ENCODE measurements at regions not wholly inside any gene's neighbourhood (a gene's known extent, or its start where the extent isn't known, plus 50 kb on each side); places are given as distances from the start of the nearest gene placed in this dataset.

DNA sequence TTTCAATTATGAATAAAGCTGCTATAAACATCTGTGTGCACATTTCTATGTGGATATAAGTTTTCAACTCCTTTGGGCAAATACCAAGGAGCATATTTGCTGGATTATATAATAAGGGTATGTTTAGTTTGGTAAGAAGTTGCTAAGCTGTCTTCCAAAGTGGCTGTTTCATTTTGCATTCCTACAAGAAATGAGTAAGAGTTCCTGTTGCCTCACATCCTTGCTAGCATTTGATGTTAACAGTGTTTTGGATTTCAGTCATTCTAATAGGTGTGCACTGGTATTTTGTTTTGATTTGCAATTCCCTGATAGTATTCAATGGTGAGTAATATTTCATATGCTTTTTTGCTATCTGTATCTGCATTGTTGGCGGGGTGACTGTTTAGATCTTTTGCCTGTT is 120.7 kb upstream of the MDFIC2 start:
- H3K4me3 Mint-ChIP-seq (ENCODE audit: unreplicated experiment), result no peak overlapping the region
- peak overlapping the region; percentile 58 for H3K27ac Mint-ChIP-seq (ENCODE audit: unreplicated experiment)
- H3K9me3 Mint-ChIP-seq (ENCODE audit: low read depth), result peaks cover 12% of the 10 kb centered on the region
- H3K4me1 Mint-ChIP-seq (ENCODE audit: low read depth), result peaks cover 14% of the 10 kb centered on the region
- DNase-seq (ENCODE audit: low spot score), result no peak
- peaks cover 1% of the 10 kb centered on the region for H3K27me3 Mint-ChIP-seq (ENCODE audit: low read depth)
- H3K36me3 Mint-ChIP-seq (ENCODE audit: low read depth), result no peaks in the 10 kb centered on the region
- TF ChIP-seq, protein P1, sequence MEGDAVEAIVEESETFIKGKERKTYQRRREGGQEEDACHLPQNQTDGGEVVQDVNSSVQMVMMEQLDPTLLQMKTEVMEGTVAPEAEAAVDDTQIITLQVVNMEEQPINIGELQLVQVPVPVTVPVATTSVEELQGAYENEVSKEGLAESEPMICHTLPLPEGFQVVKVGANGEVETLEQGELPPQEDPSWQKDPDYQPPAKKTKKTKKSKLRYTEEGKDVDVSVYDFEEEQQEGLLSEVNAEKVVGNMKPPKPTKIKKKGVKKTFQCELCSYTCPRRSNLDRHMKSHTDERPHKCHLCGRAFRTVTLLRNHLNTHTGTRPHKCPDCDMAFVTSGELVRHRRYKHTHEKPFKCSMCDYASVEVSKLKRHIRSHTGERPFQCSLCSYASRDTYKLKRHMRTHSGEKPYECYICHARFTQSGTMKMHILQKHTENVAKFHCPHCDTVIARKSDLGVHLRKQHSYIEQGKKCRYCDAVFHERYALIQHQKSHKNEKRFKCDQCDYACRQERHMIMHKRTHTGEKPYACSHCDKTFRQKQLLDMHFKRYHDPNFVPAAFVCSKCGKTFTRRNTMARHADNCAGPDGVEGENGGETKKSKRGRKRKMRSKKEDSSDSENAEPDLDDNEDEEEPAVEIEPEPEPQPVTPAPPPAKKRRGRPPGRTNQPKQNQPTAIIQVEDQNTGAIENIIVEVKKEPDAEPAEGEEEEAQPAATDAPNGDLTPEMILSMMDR (IDR thresholded peaks at IDR 0.05), result no peak

DNA sequence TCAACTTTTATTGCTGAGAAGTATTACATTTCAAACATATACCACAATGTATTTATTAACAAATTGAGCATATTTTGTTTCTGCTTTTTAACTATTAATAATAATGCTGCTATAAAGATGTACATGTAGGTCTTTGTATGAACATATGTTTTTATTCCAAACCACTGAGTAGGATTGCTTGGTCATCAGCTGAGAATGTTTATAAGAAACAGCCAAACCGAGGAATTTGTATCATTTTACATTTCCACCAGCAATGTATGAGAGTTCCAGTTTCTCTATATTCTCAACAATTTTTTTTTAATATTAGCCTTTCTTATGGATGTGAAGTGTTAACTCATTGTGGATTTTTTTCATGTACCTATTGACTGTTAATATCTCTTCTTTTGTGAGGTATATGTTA is 119.5 kb upstream of the MDFIC2 start:
- H3K27me3 Mint-ChIP-seq (ENCODE audit: low read depth), result no peaks in the 10 kb centered on the region
- H3K4me3 Mint-ChIP-seq (ENCODE audit: unreplicated experiment), result no peak overlapping the region
- no peak for DNase-seq (ENCODE audit: low spot score)
- peaks cover 14% of the 10 kb centered on the region for H3K4me1 Mint-ChIP-seq (ENCODE audit: low read depth)
- H3K27ac Mint-ChIP-seq (ENCODE audit: unreplicated experiment), result no peak overlapping the region
- TF ChIP-seq, protein P1 (IDR thresholded peaks at IDR 0.05), result no peak
- H3K36me3 Mint-ChIP-seq (ENCODE audit: low read depth), result no peaks in the 10 kb centered on the region
- H3K9me3 Mint-ChIP-seq (ENCODE audit: low read depth), result peaks cover 12% of the 10 kb centered on the region

- Mint-ChIP-seq H3K27me3 (ENCODE audit: low read depth) (peaks cover 32% of the 10 kb centered on the region), H3K9me3 (ENCODE audit: low read depth) (no peaks in the 10 kb centered on the region), H3K4me3 (ENCODE audit: unreplicated experiment) (no peak overlapping the region), H3K4me1 (ENCODE audit: low read depth) (no peaks in the 10 kb centered on the region), H3K36me3 (ENCODE audit: low read depth) (no peaks in the 10 kb centered on the region), H3K27ac (ENCODE audit: unreplicated experiment) (no peak overlapping the region)
- no peak for DNase-seq (ENCODE audit: low spot score)
- TF ChIP-seq, protein P1 (IDR thresholded peaks at IDR 0.05), result no peak
Measured at GRCh38 chr3:70426071-70426470, 113.6 kb upstream of the MDFIC2 start.

DNA sequence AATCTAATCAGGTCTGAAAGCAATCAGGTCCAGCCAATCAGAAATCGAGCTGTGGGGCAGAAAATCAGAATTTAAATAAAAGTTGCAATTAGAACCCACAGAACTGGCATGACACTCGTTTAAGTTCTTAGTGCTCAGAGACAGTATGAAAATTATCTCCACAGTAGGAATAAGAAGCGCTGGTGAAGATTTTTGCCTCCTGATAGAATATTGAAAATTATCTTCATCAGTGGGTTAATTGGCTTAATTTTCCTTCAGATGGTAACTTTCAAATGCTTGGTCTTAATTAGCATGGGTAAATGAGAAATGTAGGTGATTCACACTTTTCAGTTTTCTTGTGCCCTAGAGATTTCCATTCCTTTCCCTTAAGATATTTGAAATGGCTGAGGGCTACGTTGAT is 109.1 kb upstream of the MDFIC2 start:
- Mint-ChIP-seq H3K27ac (ENCODE audit: unreplicated experiment) (no peak overlapping the region), H3K36me3 (ENCODE audit: low read depth) (no peaks in the 10 kb centered on the region), H3K4me1 (ENCODE audit: low read depth) (no peaks in the 10 kb centered on the region), H3K9me3 (ENCODE audit: low read depth) (peaks cover 8% of the 10 kb centered on the region), H3K4me3 (ENCODE audit: unreplicated experiment) (no peak overlapping the region), H3K27me3 (ENCODE audit: low read depth) (peaks cover 65% of the 10 kb centered on the region)
- no peak for DNase-seq (ENCODE audit: low spot score)
- TF ChIP-seq, protein P1 (IDR thresholded peaks at IDR 0.05), result no peak

- H3K4me3 Mint-ChIP-seq (ENCODE audit: unreplicated experiment), result no peak overlapping the region
- DNase-seq (ENCODE audit: low spot score), result no peak
Measured at GRCh38 chr3:70409018-70409417, 96.6 kb upstream of the MDFIC2 start.

More at GRCh38 chr3:70409018-70409417, 96.6 kb upstream of the MDFIC2 start:
- Mint-ChIP-seq H3K9me3 (ENCODE audit: low read depth) (peaks cover 19% of the 10 kb centered on the region), H3K27me3 (ENCODE audit: low read depth) (peaks cover 22% of the 10 kb centered on the region), H3K36me3 (ENCODE audit: low read depth) (peaks cover 1% of the 10 kb centered on the region), H3K4me1 (ENCODE audit: low read depth) (no peaks in the 10 kb centered on the region), H3K27ac (ENCODE audit: unreplicated experiment) (no peak overlapping the region)
- TF ChIP-seq, protein P1 (IDR thresholded peaks at IDR 0.05), result no peak
